NCI-H1092 (cell line): ENCODE measurements at regions not wholly inside any gene's neighbourhood (a gene's known extent, or its start where the extent isn't known, plus 50 kb on each side); places are given as distances from the start of the nearest gene placed in this dataset.
A peak's percentile ranks its signal among the peaks of the same experiment; 100 is the strongest.
"Not testable (repeated sequence)": the region's sequence is repeated elsewhere in the genome, so short reads cannot be mapped to it uniquely, and the experiment has no call there.

ENCODE experiments used
- DNase-seq: peaks from one replicate; lab custom pipeline; 2025; lab: John Stamatoyannopoulos, UW

DNA sequence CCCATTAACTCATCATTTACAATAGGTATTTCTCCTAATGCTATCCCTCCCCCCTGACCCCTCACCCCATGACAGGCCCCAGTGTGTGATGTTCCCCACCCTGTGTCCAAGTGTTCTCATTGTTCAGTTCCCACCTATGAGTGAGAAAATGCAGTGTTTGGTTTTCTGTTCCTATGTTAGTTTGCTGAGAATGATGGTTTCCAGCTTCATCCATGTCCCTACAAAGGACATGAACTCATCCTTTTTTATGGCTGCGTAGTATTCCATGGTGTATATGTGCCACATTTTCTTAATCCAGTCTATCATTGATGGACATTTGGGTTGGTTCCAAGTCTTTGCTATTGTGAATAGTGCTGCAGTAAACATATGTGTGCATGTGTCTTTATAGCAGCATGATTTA lies 378.3 kb downstream of the HLX start:
- DNase-seq: not testable (repeated sequence)

DNA sequence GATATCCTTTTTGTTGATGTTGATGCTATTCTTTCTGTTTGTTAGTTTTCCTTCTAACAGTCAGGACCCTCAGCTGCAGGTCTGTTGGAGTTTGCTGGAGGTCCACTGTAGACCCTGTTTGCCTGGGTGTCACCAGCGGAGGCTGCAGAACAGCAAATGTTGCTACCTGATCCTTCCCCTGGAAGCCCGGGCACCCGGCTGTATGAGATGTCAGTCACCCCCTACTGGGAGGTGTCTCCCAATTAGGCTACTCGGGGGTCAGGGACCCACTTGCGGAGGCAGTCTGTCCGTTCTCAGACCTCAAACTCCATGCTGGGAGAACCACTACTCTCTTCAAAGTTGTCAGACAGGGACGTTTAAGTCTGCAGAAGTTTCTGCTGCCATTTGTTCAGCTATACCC lies 383.4 kb downstream of the HLX start:
- DNase-seq: not testable (repeated sequence)

DNA sequence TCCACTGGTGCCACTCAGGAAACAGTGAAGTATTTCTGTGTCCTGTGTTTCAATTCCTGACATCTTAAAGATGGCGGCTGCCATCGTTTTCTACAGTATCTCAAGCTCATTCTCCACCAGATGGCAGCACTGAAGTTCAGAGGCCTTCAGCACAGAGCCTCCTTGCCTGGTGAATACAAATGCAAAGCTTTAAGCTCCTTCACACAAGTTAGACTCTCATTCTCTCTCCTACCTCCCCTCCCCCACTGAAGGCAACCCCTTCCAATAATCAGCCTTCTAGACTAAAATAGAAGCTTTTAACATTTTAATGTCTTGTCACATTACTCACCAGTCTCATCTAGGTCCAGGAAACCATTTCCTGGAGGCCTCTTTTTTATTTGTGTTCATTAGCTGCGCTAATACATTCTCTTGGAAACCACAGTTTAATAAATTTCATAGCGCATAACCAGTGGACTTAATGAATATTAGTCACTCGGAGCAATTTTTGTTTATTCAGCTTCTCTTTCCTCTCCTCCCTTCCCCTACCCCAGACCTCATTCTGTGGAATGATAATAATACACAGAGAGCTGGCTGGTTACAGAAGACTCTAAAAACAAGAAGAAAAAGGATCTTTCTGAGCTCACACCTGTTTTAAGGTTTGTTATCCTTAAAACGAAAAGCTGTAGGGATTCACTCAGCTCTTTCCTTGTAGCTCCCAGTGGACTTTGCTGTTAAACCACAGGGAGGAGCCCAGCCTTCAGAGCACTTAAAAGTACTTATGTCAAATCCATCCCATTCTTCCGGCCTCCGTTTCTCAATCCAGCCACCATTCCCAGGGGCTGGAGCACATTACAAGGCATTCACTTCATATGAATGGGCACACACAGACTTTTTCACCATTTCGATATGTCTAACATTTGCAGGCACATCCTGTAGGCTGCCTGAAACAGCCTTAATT lies 384.9 kb downstream of the HLX start:
- DNase-seq: peak; percentile 84

DNA sequence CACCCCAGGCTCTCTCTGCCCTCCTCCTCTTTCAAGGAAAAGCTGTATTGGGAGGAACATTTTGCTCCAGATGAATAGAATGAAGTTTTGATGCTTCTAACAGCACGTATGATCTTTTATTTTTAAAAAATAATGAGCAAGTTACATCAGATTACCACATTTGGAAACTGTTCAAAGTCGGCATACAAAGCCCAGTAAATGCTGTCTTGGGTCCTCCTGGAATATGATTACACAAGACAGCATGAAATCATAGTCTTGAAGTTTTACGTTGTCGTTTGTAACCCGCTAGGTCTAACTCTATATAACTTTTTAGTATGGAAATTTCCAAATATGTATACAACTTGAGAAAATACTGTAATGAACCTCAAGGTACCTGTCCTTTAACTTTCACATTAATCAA lies 385.6 kb downstream of the HLX start:
- DNase-seq: no peak

GRCh38 chr1:221268295-221268694 lies 389.1 kb downstream of the HLX start:
- no peak for DNase-seq

DNA sequence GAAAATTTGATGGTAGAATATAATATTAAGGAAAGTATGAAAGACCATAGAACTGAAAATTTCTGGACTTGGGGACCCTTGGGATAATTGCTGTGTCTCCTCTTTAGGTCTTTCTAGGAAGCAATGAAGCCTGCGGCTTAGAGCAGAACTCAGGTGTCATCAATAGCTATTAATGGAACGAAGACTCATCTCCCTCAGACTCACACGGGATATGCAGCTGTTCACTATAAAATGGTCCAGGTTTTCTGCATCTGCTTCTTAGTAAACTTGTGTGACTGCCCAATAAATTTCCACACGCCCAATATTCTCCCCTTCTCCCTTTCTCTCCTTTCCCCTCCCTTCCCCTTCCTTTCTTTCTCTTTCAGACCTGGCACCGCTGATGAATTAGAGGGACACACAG lies 392.5 kb downstream of the HLX start:
- DNase-seq: no peak

GRCh38 chr1:221272940-221273339 lies 393.7 kb downstream of the HLX start:
- no peak for DNase-seq

GRCh38 chr1:221274373-221274772 lies 395.1 kb downstream of the HLX start:
- peak; percentile 83 for DNase-seq

DNA sequence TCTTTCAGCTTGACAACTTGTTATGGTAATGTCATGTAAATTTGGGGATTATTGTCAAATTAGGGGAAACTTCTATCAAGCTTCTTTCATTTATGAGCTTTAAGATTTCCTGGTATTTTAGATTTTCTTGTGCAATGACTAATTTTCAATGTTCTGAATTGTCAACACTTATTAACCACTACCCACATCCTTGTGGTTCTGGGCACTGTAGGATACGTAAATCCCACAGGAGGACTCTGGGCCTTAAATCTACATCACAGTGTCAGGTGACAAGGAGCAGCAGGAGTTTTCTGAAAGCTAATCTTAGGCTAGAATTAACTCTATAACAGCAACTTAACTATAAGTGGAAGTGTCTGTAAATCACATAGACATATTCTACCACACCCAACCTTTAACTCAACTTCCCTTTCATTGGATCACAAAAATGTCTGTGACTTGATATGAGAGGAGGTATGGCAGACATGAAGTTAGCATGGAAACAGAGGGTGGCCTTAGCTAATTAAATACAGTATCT lies 397.7 kb downstream of the HLX start:
- DNase-seq: no peak

DNA sequence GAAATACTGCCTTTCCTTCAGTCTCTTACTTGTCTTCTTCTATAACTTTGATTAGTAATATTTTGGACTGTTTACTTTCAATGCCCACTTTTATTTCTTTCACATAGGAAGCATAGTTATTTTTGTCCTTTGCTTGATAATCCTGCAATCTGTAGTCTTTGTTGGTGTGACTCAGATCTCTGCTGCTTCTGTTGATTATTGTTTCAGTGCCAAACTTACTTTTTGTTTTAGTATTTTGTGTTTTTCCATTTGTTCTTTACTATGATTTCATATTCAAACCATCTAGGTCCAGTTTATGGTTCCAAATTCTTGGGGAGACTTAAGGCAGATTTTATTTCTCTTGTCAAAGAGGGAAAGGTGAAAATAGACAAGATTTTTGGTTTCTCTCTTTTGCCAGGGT lies 399.9 kb downstream of the HLX start:
- DNase-seq: no peak

DNA sequence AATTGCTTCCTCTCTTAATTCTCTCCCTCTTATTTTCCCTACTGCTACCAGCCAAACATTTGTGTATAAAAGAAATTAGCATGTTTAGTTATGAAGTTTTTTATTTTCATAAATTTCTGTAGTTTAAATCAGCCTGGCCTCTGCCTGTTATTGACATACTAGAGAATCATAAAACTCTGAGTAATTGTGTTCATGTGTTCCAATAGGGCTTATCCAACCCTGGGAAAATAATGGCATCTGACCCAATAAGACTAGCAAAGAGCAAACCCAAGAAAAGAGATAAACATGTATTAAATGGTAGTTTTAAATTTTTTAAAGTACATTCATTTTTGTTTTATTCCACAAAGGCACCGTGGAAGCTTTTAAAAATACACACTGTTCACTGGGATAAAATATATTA lies 404.3 kb downstream of the HLX start:
- DNase-seq: no peak

GRCh38 chr1:221284028-221284427 lies 404.8 kb downstream of the HLX start:
- DNase-seq: peak; percentile 8

DNA sequence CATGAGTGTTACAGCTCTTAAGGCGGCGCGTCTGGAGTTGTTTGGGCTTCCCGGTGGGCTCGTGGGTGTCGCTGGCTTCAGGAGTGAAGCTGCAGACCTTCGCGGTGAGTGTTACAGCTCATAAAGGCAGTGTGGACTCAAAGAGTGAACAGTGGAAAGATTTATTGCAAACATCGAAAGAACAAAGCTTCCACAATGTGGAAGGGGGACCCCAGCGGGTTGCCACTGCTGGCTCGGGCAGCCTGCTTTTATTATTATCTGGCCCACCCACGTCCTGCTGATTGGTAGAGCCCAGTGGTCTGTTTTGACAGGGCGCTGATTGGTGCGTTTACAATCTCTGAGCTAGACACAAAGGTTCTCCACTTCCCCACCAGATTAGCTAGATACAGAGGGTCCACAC lies 405.7 kb downstream of the HLX start:
- not testable (repeated sequence) for DNase-seq

DNA sequence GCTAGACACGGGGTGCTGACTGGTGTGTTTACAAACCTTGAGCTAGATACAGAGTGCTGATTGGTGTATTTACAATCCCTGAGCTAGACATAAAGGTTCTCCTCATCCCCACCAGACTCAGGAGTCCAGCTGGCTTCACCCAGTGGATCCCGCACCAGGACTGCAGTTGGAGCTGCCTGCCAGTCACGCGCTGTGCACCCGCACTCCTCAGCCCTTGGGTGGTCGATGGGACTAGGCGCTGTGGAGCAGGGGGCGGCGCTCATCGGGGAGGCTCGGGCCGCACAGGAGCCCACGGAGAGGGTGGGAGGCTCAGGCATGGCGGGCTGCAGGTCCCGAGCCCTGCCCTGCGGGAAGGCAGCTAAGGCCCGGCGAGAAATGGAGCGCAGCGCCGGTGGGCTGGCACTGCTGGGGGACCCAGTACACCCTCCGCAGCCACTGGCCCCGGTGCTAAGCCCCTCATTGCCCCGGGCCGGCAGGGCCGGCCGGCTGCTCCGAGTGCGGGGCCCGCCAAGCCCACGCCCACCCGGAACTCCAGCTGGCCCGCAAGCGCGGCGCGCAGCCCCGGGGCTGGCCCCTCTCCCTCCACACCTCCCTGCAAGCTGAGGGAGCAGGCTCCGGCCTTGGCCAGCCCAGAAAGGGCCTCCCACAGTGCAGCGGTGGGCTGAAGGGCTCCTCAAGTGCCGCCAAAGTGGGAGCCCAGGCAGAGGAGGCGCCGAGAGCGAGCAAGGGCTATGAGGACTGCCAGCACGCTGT lies 406.4 kb downstream of the HLX start:
- not testable (repeated sequence) for DNase-seq

DNA sequence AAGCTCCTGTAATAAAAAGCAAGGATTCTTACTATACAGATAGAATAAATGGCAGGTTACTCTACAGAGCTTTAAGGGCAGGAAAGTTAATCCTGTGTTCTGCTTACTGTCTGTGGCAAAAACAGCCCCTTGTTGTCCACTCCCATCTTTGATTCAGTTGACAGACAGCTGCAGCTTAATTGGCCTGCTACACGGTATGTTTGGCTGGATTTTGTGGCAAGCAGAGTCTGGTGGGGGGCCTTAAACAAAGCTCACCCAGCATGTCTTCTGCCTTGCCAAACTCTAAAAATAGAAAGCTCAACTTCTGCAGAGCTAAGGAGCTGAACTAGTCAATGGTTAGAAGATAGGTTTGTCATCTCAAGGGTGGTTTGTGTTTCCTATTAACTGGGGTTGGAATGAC lies 407.2 kb downstream of the HLX start:
- DNase-seq: no peak

GRCh38 chr1:221289103-221289502 lies 409.9 kb downstream of the HLX start:
- no peak for DNase-seq

- no peak for DNase-seq
Measured at GRCh38 chr1:221290669-221291068, 411.4 kb downstream of the HLX start.

DNA sequence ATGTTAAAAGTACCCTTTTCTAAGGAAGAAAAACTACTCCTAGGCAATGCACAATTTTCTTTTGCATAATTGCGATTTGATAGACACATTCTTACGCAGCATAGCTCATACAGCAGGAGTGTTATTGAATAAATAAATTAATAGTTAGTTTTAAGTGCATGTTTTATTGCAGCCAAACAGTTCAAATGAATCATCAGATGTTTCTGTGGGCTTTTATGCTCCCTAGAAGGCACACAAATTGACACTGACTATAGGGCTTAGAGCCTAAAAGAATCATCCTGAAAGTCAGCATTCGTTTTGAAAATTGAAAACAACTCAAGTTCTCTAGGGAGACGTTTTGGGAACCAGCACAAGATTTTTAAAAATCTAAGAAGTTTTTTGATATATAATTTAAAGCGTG lies 411.9 kb downstream of the HLX start:
- DNase-seq: no peak

DNA sequence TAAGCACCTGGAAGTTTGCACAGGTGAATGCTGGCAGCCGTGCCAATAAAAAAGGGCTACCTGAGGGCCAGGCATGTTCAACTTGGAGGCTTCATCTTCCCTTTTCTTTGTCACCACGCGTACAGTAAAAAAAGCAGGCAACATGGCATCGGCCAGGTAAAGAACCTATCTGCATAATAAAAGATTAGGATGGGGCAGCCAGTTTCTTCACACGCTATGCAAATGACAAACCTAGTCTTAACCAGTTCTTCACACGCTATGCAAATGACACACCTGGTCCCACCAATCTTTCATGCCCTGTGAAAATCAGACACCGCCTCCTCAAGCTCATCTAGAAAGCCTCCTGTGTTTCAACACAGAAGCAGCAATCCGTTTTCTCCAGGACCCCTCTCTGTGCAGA lies 413.4 kb downstream of the HLX start:
- DNase-seq: no peak

DNA sequence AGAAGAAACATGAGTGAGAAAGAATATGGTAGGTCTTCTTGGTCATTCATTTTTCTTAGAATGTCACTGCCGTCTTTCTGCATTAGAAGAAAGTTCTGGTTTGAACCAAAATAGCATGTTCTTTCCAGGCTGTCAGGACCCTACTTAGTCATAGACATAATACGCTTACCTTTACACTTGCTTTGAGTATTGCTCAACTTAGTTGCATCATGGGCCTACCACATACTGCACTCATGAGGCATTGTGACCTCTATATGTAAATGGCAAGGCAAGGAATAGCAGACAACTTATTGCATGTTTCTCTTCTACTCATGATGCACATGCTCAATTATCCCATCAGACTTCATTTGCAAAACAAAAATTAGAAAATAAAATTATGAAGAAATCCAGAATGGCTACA lies 415.0 kb downstream of the HLX start:
- DNase-seq: no peak

- DNase-seq: no peak
Measured at GRCh38 chr1:221302357-221302756, 423.1 kb downstream of the HLX start.

GRCh38 chr1:221302810-221303209 lies 423.6 kb downstream of the HLX start:
- DNase-seq: no peak

GRCh38 chr1:221303623-221304022 lies 424.4 kb downstream of the HLX start:
- DNase-seq: no peak
